ENCODE measurements at regions not wholly inside any gene's neighbourhood (a gene's known extent, or its start where the extent isn't known, plus 50 kb on each side); places are given as distances from the start of the nearest gene placed in this dataset.

DNA sequence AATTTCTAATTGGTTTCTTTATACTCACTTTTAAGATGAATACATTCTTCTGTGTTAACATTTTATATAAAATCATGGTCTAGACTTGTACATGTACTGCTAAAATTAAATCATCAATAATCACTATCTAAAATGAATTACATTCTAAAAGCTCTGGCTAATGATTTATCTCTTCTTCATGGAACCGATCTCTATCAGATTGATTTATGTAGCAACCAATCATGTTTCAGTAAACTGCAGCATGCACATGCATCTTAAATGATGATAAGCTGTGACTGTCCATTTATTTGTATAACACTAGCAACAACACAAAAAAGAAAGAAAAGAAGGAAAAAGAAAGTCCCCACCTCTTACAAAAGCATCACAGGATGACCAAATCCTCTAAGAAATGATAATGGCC is 669.2 kb downstream of the NR2F1-AS1 start:
- Histone ChIP-seq H3K4me3 (no peak overlapping the region), H3K36me3 (ENCODE audit: control insufficient read depth in 2 of 2, insufficient read depth in 2 of 2, low read length in 1 of 2) (no peaks in the 10 kb centered on the region), H2AFZ (ENCODE audit: control insufficient read depth, low read depth, low read length) (no peak overlapping the region), H3K4me2 (ENCODE audit: control insufficient read depth, insufficient read depth) (no peak overlapping the region), H4K20me1 (ENCODE audit: control insufficient read depth, insufficient read depth) (no peaks in the 10 kb centered on the region), H3K4me1 (ENCODE audit: control insufficient read depth, insufficient read depth, low read length) (peaks cover 4% of the 10 kb centered on the region; the same call in 1 of the 2 replicates), H3K27me3 (replicated peaks in 1 of 2; ENCODE audit: control insufficient read depth in 2 of 2, insufficient read depth in 2 of 2, low read length in 1 of 2) (no peaks in the 10 kb centered on the region), H3K9ac (ENCODE audit: control insufficient read depth, insufficient read depth, low read length) (no peak overlapping the region), H3K9me3 (replicated peaks; ENCODE audit: control insufficient read depth, insufficient read depth, low read length) (no peaks in the 10 kb centered on the region), H3K27ac (ENCODE audit: control insufficient read depth, insufficient read depth) (no peak overlapping the region), H3K79me2 (ENCODE audit: control insufficient read depth, insufficient read depth, low read length) (no peaks in the 10 kb centered on the region)
- WGBS (ENCODE audit: insufficient coverage, insufficient replicate concordance, low lambda C conversion rate, missing lambda C conversion rate), result 4% methylated on average over 1 of the region's 1 CpG
- in situ Hi-C loops (cut with MboI), result no loop called here
- POLR2A ChIA-PET, result no interaction called here
- DNase-seq (ENCODE audit: low read depth, low spot score) (no peak), FAIRE-seq (no peak), ATAC-seq (no peak)
- CTCF ChIA-PET, result no interaction called here
- no TSS peak for BruUV-seq (replicated peaks)
- intact Hi-C loops (cut with micrococcal nuclease; ENCODE audit: unreplicated experiment), result loop anchor here (10.0 kb wide), 1 partner anchor 893 kb away; no protein-coding TSS in a partner anchor
- RAD21 ChIA-PET (ENCODE audit: unreplicated experiment), result interaction anchor here (0.7 kb wide), 1 partner anchor 394 kb away, joined by 3 read pairs; no protein-coding TSS in a partner anchor
- SMC1A ChIA-PET (ENCODE audit: uncharacterized antibody, unreplicated experiment), result no interaction called here
- TF ChIP-seq PML (IDR thresholded peaks at IDR 0.05; ENCODE audit: low read length), result no peak
- TF ChIP-seq MTA3 (IDR thresholded peaks at IDR 0.05; ENCODE audit: borderline replicate concordance, low read length), result no peak
- TF ChIP-seq ZSCAN29 (IDR thresholded peaks at IDR 0.05), result no peak
- TF ChIP-seq ZNF384 (IDR thresholded peaks at IDR 0.05; ENCODE audit: borderline replicate concordance, low read depth, low read length), result no peak
- no peak for TF ChIP-seq ATF7 (IDR thresholded peaks at IDR 0.05; ENCODE audit: low read depth)
- TF ChIP-seq ASH2L (IDR thresholded peaks at IDR 0.05; ENCODE audit: borderline replicate concordance, low read depth), result no peak
- TF ChIP-seq, protein P1, sequence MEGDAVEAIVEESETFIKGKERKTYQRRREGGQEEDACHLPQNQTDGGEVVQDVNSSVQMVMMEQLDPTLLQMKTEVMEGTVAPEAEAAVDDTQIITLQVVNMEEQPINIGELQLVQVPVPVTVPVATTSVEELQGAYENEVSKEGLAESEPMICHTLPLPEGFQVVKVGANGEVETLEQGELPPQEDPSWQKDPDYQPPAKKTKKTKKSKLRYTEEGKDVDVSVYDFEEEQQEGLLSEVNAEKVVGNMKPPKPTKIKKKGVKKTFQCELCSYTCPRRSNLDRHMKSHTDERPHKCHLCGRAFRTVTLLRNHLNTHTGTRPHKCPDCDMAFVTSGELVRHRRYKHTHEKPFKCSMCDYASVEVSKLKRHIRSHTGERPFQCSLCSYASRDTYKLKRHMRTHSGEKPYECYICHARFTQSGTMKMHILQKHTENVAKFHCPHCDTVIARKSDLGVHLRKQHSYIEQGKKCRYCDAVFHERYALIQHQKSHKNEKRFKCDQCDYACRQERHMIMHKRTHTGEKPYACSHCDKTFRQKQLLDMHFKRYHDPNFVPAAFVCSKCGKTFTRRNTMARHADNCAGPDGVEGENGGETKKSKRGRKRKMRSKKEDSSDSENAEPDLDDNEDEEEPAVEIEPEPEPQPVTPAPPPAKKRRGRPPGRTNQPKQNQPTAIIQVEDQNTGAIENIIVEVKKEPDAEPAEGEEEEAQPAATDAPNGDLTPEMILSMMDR (IDR thresholded peaks at IDR 0.05 in 2 of 3, conservative IDR thresholded peaks at IDR 0.05 in 1 of 3; ENCODE audit: control insufficient read depth in 2 of 3, extremely low read depth in 1 of 3, insufficient read depth in 1 of 3, low read depth in 3 of 3, low read length in 3 of 3), result no peak
- TF ChIP-seq USF1 (IDR thresholded peaks at IDR 0.05; ENCODE audit: borderline replicate concordance, extremely low read length, insufficient read depth, low read depth, low read length), result no peak
- TF ChIP-seq SUZ12 (IDR thresholded peaks at IDR 0.05; ENCODE audit: unreplicated experiment), result no peak
- no peak for TF ChIP-seq WRNIP1 (IDR thresholded peaks at IDR 0.05; ENCODE audit: borderline replicate concordance, low read depth, low read length)
- no peak for TF ChIP-seq SPI1 (IDR thresholded peaks at IDR 0.05; ENCODE audit: borderline replicate concordance, insufficient read depth, low read depth, low read length)
- TF ChIP-seq, protein P2, sequence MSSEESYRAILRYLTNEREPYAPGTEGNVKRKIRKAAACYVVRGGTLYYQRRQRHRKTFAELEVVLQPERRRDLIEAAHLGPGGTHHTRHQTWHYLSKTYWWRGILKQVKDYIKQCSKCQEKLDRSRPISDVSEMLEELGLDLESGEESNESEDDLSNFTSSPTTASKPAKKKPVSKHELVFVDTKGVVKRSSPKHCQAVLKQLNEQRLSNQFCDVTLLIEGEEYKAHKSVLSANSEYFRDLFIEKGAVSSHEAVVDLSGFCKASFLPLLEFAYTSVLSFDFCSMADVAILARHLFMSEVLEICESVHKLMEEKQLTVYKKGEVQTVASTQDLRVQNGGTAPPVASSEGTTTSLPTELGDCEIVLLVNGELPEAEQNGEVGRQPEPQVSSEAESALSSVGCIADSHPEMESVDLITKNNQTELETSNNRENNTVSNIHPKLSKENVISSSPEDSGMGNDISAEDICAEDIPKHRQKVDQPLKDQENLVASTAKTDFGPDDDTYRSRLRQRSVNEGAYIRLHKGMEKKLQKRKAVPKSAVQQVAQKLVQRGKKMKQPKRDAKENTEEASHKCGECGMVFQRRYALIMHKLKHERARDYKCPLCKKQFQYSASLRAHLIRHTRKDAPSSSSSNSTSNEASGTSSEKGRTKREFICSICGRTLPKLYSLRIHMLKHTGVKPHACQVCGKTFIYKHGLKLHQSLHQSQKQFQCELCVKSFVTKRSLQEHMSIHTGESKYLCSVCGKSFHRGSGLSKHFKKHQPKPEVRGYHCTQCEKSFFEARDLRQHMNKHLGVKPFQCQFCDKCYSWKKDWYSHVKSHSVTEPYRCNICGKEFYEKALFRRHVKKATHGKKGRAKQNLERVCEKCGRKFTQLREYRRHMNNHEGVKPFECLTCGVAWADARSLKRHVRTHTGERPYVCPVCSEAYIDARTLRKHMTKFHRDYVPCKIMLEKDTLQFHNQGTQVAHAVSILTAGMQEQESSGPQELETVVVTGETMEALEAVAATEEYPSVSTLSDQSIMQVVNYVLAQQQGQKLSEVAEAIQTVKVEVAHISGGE (CRISPR knock-in tag; IDR thresholded peaks at IDR 0.05), result no peak
- TF ChIP-seq SUPT20H (IDR thresholded peaks at IDR 0.05; ENCODE audit: borderline replicate concordance, control insufficient read depth, low read depth, low read length), result no peak
- no peak for TF ChIP-seq BRCA1 (IDR thresholded peaks at IDR 0.05; ENCODE audit: low read depth, low read length)
- no peak for TF ChIP-seq TCF3 (IDR thresholded peaks at IDR 0.05; ENCODE audit: borderline replicate concordance, insufficient read depth, low read depth, low read length)

Measured in GM12878 (cell line).